ENCODE measurements at regions not wholly inside any gene's neighbourhood (a gene's known extent, or its start where the extent isn't known, plus 50 kb on each side); places are given as distances from the start of the nearest gene placed in this dataset.

DNA sequence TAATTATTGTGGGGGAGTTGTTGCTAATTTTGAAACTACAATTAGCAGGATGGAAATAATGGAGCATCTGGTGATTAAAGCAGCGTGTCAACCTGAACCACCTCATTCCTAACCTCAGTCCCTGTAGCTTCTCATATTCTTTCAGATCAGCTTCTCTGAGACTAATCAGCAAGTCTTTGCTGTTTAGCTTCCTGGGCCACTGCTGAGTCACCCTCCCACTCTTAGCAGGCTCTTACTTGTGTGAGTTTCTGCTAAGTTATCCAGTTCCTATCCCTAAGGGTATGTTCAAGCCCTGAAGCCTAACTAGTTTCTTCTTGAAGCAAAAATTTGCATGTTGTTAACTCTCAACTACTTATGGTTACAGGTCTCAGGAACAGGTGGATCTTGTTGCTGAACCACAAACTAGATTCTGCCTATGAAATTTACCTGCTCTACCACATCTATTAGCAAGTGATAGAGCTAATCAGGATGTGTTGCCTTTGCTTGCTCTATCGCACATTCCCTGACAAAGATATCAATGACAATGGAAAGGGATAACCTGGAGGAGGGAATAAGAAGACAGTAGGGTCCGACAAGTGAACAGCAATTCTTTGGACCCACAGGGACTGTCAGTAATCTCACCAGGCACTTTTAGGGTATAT is 134.2 kb downstream of the EIF4E start:
- Histone ChIP-seq H3K4me1 (ENCODE audit: control insufficient read depth in 1 of 2, insufficient read depth in 2 of 2, low read depth in 1 of 2, low read length in 1 of 2) (no peaks in the 10 kb centered on the region), H3K9me2 (no peaks in the 10 kb centered on the region), H3K27me3 (ENCODE audit: insufficient read depth) (no peaks in the 10 kb centered on the region), H3K4me2 (no peak overlapping the region), H3F3A (replicated peaks; ENCODE audit: insufficient read depth) (no peaks in the 10 kb centered on the region), H3K9ac (no peak overlapping the region), H3K36me3 (replicated peaks in 1 of 2; ENCODE audit: control insufficient read depth in 1 of 2, insufficient read depth in 2 of 2, low read length in 1 of 2) (no peaks in the 10 kb centered on the region), H3K9me3 (no peaks in the 10 kb centered on the region; the same call in 1 of the 2 replicates), H3K4me3 (ENCODE audit: low read depth in 2 of 2, low read length in 1 of 2) (no peak overlapping the region), H4K20me1 (ENCODE audit: insufficient read depth) (no peaks in the 10 kb centered on the region), H3K27ac (ENCODE audit: low read depth in 2 of 2, low read length in 1 of 2) (no peak overlapping the region), H2AFZ (ENCODE audit: low read depth) (no peak overlapping the region), H3K79me2 (ENCODE audit: insufficient read depth) (no peaks in the 10 kb centered on the region)
- no peak for DNase-seq
- ChIA-PET POLR2A (no interaction called here), CTCF (interaction anchor here (0.6 kb wide), 1 partner anchor 10 kb away, joined by 5 read pairs; no protein-coding TSS in a partner anchor)
- TF ChIP-seq, protein P1, sequence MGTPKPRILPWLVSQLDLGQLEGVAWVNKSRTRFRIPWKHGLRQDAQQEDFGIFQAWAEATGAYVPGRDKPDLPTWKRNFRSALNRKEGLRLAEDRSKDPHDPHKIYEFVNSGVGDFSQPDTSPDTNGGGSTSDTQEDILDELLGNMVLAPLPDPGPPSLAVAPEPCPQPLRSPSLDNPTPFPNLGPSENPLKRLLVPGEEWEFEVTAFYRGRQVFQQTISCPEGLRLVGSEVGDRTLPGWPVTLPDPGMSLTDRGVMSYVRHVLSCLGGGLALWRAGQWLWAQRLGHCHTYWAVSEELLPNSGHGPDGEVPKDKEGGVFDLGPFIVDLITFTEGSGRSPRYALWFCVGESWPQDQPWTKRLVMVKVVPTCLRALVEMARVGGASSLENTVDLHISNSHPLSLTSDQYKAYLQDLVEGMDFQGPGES (IDR thresholded peaks at IDR 0.05; ENCODE audit: low read depth, low read length): no peak
- TF ChIP-seq, protein P2, sequence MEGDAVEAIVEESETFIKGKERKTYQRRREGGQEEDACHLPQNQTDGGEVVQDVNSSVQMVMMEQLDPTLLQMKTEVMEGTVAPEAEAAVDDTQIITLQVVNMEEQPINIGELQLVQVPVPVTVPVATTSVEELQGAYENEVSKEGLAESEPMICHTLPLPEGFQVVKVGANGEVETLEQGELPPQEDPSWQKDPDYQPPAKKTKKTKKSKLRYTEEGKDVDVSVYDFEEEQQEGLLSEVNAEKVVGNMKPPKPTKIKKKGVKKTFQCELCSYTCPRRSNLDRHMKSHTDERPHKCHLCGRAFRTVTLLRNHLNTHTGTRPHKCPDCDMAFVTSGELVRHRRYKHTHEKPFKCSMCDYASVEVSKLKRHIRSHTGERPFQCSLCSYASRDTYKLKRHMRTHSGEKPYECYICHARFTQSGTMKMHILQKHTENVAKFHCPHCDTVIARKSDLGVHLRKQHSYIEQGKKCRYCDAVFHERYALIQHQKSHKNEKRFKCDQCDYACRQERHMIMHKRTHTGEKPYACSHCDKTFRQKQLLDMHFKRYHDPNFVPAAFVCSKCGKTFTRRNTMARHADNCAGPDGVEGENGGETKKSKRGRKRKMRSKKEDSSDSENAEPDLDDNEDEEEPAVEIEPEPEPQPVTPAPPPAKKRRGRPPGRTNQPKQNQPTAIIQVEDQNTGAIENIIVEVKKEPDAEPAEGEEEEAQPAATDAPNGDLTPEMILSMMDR (IDR thresholded peaks at IDR 0.05): no peak
- TF ChIP-seq RCOR1 (IDR thresholded peaks at IDR 0.05; ENCODE audit: low read length): no peak
- TF ChIP-seq, protein P3, sequence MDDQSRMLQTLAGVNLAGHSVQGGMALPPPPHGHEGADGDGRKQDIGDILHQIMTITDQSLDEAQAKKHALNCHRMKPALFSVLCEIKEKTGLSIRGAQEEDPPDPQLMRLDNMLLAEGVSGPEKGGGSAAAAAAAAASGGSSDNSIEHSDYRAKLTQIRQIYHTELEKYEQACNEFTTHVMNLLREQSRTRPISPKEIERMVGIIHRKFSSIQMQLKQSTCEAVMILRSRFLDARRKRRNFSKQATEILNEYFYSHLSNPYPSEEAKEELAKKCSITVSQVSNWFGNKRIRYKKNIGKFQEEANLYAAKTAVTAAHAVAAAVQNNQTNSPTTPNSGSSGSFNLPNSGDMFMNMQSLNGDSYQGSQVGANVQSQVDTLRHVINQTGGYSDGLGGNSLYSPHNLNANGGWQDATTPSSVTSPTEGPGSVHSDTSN (IDR thresholded peaks at IDR 0.05): no peak
- no peak for TF ChIP-seq FOSL2 (IDR thresholded peaks at IDR 0.05; ENCODE audit: borderline replicate concordance, low read depth)
- TF ChIP-seq, protein P4, sequence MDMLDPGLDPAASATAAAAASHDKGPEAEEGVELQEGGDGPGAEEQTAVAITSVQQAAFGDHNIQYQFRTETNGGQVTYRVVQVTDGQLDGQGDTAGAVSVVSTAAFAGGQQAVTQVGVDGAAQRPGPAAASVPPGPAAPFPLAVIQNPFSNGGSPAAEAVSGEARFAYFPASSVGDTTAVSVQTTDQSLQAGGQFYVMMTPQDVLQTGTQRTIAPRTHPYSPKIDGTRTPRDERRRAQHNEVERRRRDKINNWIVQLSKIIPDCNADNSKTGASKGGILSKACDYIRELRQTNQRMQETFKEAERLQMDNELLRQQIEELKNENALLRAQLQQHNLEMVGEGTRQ (IDR thresholded peaks at IDR 0.05; ENCODE audit: borderline replicate concordance, low read depth, low read length): no peak
- TF ChIP-seq ELF1 (IDR thresholded peaks at IDR 0.05): no peak
- 76% methylated on average over 3 of the region's 3 CpGs for WGBS (ENCODE audit: low lambda C conversion rate)

DNA sequence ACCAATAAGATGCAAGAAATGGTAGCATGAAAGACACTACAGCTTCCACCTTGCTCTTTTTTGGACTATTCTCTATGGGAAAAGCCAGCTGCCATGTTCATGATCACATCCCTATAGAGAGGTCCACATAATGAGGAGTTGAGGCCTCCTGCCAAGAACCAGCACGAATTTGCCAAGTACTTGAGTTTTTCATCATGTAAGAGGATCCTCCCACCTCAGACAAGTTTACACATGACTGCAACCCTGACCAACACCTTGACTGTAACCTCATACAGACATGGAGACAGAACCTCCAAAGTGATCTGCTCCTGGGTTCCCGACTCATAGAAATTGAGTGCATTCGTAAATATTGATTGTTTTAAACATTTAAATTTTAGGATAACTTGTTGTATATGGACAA is 135.2 kb upstream of the TSPAN5 start:
- no peak overlapping the region for H3K4me2 ChIP-seq
- no peaks in the 10 kb centered on the region; the same call in 1 of the 2 replicates for H3K9me3 ChIP-seq
- ChIA-PET CTCF (no interaction called here), POLR2A (no interaction called here)
- H3K4me1 ChIP-seq (ENCODE audit: control insufficient read depth in 1 of 2, insufficient read depth in 2 of 2, low read depth in 1 of 2, low read length in 1 of 2): no peaks in the 10 kb centered on the region
- no peak for DNase-seq
- H2AFZ ChIP-seq (ENCODE audit: low read depth): no peak overlapping the region
- H3K9me2 ChIP-seq: no peaks in the 10 kb centered on the region
- TF ChIP-seq FOXM1 (IDR thresholded peaks at IDR 0.05; ENCODE audit: low read depth): no peak
- H3K27me3 ChIP-seq (ENCODE audit: insufficient read depth): no peaks in the 10 kb centered on the region
- no peak overlapping the region for H3K4me3 ChIP-seq (ENCODE audit: low read depth in 2 of 2, low read length in 1 of 2)
- no peaks in the 10 kb centered on the region for H3K79me2 ChIP-seq (ENCODE audit: insufficient read depth)
- 69% methylated on average over 3 of the region's 3 CpGs for WGBS (ENCODE audit: low lambda C conversion rate)
- no peak overlapping the region for H3K27ac ChIP-seq (ENCODE audit: low read depth in 2 of 2, low read length in 1 of 2)
- no peaks in the 10 kb centered on the region for H3K36me3 ChIP-seq (replicated peaks in 1 of 2; ENCODE audit: control insufficient read depth in 1 of 2, insufficient read depth in 2 of 2, low read length in 1 of 2)
- no peaks in the 10 kb centered on the region for H3F3A ChIP-seq (replicated peaks; ENCODE audit: insufficient read depth)
- H3K9ac ChIP-seq: no peak overlapping the region
- H4K20me1 ChIP-seq (ENCODE audit: insufficient read depth): no peaks in the 10 kb centered on the region

Measured in SK-N-SH (cell line).